GM13977 (cell line): ENCODE measurements at regions not wholly inside any gene's neighbourhood (a gene's known extent, or its start where the extent isn't known, plus 50 kb on each side); places are given as distances from the start of the nearest gene placed in this dataset.

Experiments used
- DNase-seq: peaks from one replicate; pipeline ENCODE4 v3.0.0; 2012; ENCODE audit warnings: low spot score
- in situ Hi-C: fragments of 300-500 bp; cut with MboI; formaldehyde crosslinking; loops from one replicate; pipeline ENCODE4 v1.12.0; 2022; ENCODE audit warnings: low sequenced_read_pairs, low pct_unique_long_range_greater_than_20kb, mixed read lengths, inconsistent platforms; ENCODE audit not compliant: unreplicated experiment
- TF ChIP-seq, protein P1 (sequence below): IDR thresholded peaks from 2 replicates; pipeline ENCODE4 v1.5.1; 2012; ENCODE audit warnings: mild to moderate bottlenecking, control low read depth; ENCODE audit not compliant: insufficient read depth; ENCODE audit errors: extremely low read depth, missing control alignments

- in situ Hi-C loops, result no loop called here
- TF ChIP-seq, protein P1, sequence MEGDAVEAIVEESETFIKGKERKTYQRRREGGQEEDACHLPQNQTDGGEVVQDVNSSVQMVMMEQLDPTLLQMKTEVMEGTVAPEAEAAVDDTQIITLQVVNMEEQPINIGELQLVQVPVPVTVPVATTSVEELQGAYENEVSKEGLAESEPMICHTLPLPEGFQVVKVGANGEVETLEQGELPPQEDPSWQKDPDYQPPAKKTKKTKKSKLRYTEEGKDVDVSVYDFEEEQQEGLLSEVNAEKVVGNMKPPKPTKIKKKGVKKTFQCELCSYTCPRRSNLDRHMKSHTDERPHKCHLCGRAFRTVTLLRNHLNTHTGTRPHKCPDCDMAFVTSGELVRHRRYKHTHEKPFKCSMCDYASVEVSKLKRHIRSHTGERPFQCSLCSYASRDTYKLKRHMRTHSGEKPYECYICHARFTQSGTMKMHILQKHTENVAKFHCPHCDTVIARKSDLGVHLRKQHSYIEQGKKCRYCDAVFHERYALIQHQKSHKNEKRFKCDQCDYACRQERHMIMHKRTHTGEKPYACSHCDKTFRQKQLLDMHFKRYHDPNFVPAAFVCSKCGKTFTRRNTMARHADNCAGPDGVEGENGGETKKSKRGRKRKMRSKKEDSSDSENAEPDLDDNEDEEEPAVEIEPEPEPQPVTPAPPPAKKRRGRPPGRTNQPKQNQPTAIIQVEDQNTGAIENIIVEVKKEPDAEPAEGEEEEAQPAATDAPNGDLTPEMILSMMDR, result no peak
- DNase-seq, result no peak
These were observed 106.7 kb downstream of the FOXI3 start for GRCh38 chr2:88345842-88346241.

GRCh38 chr2:88342749-88343148, 109.7 kb downstream of the FOXI3 start:
- in situ Hi-C loops, result no loop called here
- TF ChIP-seq, protein P1, result no peak
- no peak for DNase-seq

- in situ Hi-C loops, result no loop called here
- DNase-seq, result no peak
- TF ChIP-seq, protein P1, result no peak
These were observed 118.1 kb downstream of the FOXI3 start for GRCh38 chr2:88334418-88334817.

- in situ Hi-C loops, result no loop called here
- peak; percentile 32 for DNase-seq
- TF ChIP-seq, protein P1, result no peak
These were observed 121.3 kb downstream of the FOXI3 start for GRCh38 chr2:88331239-88331638.

DNA sequence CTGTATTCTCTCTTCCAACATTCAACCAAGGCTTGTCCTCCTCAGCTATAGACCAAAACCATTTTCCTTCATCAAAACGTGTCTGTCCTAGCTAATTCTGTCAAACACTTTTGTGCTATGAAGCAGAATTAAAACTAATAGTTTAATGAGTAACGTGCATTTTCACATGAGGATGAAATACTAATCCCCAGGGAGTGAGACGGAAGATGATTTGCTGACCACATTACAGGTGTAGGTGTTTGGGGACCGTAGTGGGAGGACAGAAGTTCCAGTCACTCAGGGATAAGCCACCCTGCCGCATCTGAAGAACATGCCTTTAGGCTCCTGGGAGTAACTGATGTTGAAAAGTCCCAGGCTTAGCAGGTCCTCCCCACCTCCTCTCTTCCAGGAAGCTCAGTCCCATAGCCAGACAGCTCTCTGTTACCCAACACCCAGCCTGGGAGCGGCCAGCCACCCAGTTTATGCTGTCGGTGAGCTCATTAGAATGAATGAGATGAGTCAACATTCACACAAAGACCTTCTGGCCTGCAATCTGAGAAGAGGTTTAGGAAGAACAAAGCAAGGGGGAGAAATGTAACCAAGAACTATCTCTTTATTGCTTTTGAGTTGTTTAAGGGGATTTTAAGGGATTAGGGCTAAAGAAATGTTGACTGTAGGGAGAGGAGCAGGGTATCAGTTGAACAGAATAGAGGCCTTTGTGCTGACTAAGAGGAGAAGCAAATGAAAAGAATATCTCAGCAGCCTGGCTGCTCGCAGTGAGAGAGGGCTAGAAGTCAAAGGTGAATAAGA, 122.5 kb downstream of the FOXI3 start:
- TF ChIP-seq, protein P1, result no peak
- in situ Hi-C loops, result no loop called here
- DNase-seq, result peak; percentile 47

DNA sequence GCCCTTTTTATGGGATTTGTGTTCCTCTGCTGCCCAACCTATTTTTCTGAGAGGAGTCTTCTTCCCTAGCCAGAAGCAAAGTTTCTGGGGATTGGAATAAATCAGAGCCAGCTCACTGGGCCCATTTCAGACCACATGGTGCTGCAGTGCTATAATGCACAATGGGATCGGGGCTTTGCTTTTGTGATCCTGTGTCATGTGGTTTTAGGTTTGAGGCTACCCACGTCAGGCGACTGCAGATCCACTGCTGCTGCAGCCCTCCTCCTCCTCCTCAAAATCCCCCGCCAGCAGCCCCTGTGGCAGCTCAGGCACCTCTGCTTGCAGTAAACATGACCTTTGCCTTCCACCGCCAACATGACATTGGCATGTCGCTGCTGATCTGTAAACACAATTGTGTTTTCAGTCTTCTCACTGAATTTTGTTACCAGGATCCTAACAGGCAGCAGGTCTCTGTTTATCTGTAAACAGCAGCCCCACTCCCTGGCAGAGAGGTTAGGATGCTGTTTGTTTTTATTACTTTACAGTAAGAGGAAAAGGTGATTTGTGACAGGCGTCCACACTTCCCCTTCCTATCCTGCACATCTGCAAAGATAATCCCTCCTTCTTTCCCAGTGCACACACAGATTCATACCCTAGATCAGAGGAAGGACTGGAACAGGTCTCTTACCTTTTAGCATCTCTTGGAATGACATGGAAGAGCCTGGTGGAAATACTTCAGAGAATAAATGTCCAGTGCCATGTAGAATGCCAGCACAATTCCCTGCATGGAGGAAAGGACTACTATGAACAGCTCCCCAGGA, 130.8 kb downstream of the FOXI3 start:
- TF ChIP-seq, protein P1, result no peak
- DNase-seq, result no peak
- in situ Hi-C loops, result no loop called here
